ENCODE measurements at regions not wholly inside any gene's neighbourhood (a gene's known extent, or its start where the extent isn't known, plus 50 kb on each side); places are given as distances from the start of the nearest gene placed in this dataset.

DNA sequence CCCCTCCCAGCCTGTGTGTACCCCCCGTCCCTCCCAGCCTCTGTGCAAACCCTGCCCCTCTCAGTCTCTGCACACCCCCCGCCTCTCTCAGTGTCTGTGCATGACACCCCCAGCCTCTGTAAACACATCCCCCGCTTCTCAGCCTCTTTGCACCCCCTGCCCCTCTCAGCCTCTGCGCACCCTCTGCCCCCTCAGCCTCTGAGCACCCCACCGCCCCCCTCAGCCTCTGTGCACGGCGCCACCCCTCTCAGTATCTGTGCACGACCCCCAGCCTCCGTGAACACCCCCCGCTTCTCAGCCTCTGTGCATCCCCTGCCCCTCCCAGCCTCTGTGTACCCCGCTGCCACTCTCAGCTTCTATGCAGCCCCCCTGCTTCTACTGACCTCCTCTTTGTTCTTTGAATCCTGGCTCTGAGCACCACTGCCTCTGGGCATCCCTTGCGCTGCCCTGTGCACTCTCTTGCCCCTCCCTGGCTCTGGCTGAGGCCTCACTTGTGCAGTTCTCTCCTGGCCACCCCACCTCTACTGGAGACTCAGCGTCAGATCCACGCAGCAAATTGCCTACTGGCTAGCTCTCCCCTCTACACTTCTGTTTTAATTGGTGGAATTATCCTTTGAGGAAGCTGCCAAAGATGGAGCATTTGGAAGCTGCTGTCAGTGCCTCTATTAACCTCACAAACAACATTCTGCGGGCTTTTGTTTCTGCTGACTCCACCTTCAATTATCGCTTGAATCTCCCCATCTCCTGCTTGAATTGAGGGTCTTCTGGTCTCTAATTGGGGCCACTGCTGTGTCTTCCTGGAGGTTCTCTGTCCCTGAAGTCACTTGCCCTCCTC is 838.6 kb downstream of the TBC1D22A start:
- DNase-seq: no peak

DNA sequence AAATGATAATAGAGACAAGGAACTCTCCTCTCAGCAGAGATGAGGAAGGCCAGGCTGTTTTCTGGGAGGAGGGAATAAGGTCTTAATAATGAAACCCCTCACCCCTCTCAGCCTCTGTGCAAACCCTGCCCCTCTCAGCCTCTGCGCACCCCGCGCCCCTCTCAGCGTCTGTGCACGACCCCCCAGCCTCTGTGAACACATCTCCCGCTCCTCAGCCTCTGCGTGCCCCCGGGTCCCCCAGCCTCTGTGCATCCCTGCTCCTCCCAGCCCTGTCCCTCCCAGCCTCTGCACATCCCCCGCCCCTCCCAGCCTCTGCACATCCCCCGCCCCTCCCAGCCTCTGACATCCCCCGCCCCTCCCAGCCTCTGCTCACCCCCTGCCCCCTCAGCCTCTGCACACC is 837.8 kb downstream of the TBC1D22A start:
- DNase-seq: no peak

DNA sequence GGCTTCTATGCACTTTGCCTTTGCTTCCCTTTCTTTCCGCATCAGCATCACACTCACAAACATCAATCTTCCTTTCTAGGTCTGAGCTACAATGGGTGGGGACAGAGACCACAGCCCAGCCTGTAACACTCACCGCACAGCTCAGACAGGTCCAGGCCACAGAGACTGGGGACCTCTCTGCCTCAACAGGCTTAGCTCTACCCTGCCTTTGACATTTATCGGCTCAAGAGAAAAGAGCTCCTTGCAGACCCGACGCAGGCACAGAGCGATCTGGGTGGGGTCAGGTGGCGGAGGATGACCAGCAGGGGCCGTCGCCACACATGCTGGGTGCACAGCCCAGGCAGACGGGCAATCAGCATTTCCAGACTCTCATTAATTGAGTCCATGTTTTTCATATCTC is 837.3 kb downstream of the TBC1D22A start:
- no peak for DNase-seq

DNA sequence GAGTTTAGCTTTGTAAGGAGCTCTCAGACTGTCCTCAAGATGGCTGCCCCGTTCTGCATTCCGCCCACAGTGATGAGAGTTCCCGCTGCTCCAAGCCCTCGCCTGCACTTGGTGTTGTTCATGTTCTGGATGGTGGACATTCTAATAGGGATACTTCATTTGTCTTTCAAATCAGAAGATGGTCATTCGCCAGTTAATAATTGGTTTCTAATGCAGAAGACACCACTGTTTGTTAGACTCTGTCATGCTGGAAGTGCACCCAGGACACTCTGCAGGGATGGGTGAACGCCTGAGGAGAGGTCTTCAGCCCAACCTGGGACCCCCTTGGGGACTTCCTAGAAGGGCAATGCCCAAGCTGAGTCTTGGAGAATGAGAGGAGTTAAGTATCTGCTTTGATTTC is 836.4 kb downstream of the TBC1D22A start:
- no peak for DNase-seq

DNA sequence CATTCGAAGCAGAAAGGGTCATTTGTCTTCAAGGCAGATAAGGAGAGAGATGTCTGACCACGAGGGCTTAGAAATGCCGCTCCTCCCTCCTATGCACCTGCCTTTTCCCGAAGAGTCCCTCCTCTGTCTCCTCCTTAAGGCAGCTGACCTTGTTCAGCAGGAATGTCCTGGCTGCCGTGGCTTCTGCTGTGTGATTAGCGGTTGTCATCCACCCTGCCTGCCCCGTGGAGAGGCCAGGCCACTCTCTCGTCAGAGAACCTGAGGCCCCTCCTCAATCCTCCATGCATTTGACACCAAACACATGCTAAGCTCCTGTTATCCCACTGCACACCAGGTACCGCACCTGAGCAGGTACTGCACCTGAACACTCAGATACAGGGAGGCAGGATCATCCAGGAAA is 834.6 kb downstream of the TBC1D22A start:
- no peak for DNase-seq

DNA sequence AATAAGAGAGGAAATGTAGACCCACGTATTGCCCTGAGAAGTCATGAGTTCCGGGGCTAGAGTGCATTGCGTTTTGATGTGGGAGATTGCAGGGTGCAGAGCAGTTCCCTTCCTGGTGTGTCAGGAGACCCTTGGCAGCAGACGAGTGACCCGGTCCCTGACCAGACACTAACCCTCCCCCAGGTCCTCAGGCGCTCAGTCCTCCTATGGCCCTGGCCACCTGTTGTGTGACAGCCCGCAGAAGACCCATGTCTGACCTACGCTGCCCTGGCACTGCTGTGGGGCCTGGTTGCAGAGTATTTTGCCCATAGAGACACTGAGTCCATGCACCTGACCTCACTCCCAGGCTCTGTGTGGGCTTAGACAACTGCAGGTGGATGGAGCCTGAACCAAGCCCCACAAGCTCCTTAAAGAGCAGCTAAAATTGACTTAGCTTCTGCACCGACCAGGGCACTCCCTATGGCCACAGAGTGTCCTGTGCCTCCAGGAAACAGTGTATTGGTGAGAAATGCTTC is 833.8 kb downstream of the TBC1D22A start:
- no peak for DNase-seq

DNA sequence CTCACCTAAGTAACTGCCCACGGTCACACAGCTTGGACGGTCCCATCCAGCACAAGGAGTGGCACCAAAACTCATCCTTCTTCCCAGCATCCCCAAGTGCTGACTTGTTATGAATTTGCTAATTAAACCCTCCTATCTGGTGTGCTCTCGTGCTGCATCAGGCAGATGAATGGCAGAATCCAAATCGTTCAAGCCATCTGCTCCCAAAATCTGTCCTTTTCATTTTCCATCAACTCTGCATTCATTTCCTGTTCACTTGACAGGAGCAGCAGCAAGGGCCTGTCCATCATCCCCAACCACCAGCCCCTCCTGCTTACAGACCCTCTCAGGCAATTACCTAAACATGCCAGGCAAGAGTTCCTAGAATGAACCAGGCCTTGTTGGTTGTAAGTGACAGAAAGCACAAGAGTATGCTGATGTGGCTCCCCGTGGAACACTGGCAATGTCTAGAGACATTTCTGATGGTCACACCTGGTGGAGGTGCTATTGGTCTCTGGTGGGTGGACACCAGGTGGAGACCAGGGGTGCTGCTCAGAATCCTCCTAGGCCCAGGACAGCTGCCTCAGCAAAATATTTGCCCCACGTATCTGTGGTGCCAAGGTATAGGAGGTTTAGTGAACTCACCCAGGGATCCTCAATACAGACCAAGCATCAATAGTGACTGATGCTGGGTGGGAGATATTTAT is 832.5 kb downstream of the TBC1D22A start:
- no peak for DNase-seq

DNA sequence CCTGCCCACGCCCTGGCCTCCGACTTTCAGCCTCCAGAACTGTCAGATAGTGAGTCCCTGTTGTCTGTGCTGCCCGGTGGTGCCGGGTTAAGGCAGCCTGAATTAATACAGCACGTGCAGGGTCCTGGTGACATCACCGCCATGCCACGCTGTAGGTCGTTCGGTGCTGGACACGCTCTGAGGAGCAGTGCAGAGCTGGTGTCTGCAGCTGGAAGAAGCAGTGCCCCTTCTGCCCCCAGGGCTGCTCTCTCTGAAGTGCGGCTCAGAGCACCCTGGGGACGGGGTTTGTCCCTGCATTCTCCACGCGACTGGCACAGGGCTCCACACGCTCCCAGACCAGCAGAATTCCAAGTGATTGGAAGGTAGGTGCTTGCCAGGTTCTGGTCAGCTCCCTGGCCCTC is 831.5 kb downstream of the TBC1D22A start:
- DNase-seq: no peak

DNA sequence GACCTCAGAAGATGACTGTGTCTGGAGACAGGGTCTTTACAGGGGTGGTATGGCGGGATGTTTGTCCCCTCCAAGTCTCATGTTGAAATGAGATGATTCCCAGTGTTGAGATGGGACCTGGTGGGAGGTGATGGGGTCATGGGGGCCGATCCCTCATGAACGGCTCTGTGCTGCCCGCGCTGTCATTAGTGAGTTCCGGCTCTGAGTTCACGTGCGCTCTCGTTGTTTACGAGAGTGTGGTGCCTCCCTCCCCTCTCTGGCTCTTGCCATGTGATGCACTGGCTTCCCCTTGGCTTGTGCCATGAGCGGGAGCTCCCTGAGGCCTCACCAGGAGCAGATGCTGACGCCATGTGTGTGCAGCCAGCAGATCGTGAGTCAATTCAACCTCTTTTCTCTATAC is 830.8 kb downstream of the TBC1D22A start:
- no peak for DNase-seq

DNA sequence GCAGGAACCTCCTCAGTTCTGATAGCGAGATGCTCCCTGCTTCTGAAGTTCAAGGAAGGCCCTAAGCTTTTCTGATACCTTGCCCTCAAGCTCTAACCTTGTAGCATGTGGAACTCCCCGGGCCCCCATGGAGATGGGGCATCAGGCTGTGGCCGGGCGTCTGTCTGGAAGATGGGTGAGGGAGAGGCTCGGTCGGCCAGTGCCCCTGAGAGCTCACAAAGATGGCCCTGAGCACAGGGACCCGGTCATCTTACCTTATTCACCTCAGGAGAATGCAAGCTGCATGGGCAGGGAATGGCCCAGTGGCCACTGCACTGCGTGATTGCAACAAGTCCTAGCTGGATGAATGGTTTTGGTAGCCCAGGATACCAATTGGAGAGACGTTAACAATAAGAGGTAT is 830.3 kb downstream of the TBC1D22A start:
- DNase-seq: no peak

DNA sequence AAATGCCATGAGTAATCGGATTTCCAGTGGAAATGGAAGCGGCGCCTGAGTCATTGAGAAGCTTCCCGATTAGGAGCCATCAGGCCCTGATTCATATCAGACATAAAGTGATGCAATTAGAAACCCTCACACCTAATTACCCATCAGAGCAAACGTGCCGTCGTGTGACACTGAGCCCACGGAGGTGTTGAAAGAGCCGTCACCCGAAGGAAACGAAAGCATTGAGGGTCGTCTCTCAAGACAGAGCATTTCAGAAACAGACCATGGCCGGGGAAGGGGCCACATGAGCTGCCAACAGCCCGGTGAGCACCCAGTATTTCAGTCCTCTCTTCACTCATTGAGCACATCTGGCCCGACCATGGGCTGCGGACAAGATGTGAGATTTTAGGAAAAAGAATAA is 829.3 kb downstream of the TBC1D22A start:
- no peak for DNase-seq

DNA sequence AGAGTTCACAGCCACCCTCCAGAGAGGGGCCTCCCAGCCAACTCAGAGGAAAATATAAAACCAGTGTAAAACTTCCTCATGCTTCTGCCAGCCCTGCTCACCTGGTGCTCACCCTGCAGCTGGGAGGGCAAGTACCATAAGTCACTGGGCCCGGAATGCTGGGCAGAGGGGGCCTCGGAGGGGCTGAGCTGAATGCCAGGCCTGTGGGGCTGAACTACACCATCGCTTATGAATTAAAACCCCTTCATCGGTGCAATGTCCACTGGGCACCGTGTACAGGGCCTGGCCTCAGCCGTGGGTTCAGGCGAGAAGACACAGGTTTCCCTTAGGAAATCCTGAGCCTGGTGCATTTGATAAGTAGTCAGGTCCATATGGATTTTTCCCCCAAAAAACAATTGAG is 828.6 kb downstream of the TBC1D22A start:
- DNase-seq: no peak

DNA sequence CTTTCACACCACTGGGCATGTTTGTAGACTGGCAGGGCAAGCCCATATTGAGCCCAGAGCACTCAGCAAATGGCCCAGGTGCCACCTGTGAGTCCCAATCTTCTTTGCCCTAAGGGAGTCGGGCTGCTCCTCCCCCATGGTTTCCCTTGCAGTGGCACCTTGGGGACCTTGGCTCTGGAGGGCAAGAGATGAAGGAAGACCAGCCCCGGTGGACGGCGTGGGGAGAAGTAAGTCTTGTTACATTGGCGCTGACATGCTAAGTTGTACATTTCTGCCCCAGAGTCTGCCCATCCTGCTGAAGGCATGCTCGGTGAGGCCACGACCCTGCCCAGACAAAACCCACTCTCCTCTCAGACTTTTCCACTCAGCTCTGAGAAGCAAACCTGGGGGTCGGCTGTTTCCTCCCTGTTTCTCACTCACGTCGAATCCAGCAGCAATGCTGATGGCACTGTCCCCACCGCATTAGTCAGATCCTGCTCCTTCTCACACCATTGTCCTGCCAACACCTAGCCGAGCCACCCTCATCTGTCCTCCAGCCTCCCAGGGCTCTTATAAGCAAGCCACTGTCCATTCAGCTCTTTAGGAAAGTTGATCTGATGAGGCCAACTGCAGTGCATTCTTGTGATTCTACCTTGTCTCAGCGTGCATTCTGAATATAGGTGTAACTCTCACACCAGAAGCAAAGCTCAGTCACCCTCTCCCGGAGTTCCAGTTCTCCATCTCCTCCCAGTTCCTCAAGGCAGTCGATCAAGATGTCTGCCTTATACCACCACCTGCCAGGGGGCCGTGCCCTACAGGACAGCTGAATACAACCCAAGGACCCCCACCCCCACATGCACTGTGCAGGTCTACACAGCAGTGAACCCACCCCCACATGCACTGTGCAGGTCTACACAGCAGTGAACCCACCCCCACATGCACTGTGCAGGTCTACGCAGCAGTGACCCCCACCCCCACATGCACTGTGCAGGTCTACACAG is 827.1 kb downstream of the TBC1D22A start:
- DNase-seq: no peak

DNA sequence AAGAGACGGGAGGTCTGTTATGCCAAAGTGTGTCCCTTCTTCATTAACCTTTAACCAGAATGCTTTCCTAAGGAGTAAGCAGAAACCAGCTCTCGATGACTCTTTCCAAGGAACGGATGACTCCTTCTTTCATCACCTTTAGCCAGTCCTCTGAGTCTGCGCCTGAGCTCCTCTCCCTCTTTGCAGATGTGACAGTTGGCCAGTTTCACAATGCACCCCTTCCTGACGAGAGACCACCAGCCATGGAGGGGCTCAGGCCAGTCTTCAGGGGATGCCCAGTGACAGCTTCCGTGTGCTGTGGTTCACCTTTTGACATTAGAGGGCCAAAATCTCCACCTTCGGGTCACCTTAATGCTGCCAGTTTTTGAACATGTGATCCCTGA is 826.1 kb downstream of the TBC1D22A start:
- no peak for DNase-seq

DNA sequence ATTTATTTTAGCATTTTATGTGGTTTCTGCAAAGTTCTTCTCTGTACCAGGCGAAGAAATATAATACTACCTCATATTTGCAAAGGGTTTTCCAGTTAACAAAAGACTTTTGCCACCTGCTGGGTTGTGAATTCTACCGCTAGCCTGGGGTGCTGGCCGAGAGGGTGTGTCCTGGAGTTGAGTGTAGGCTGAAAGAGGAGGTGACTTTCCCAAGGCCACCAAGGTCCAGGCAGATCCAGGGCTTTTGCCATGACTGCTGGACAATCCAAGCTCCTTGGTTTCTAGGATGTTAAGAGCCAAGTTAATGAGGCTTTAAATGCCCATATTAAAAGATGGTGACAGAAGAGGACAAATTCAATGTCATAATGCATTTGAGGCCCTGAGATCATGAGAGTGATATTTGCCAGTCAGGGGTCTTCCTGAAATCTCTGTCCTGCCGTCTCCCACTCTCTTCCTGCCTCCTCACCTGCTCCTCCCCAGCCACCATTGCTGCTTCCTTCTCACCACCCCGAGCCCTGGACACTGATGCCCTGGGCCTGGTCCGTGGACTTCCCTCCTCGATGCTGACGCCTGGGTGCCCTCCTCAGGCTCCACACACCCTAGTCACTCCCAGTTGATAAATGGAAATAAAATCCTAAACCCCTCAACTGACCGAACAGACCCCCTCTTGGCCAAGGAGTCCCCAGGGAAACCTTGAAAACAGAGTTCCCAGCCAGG is 825.6 kb downstream of the TBC1D22A start:
- DNase-seq: no peak

DNA sequence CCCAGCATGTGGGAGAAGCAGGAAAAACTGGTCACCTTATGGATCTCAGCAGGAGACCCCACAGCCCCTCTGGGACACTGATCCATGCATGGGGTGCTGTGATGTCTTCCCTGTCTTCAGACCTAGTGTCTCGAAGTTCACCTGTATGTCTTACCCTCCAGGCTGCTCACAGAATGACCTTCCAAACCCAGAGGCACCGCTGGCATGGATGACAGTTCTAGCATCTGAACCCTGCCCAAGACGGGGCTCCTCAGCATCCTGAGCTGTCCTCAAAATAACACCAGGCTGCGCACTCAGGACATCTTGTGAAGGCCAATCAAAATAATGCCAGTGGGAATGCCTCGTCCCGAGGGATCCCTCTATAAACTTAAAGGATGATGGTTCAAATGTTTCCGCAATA is 824.9 kb downstream of the TBC1D22A start:
- no peak for DNase-seq

DNA sequence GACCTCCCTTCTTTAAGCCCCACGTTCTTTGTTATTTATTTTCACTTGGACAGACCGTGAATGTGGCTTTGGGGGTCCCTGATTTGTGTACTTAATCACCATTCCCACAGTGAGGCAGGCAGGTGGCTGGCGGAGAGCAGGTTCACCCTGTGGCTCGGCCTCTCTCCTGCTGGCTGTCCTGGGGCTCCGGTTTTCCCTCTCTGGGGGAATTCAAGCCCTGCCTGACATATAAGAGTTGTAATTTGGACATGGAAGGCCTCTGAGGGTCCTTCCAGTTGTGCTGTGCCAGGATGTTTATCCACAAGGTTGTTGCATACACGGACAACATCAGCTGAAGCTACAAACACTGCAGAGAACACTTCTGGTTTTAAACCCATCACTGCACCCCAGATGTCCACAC is 824.5 kb downstream of the TBC1D22A start:
- no peak for DNase-seq

DNA sequence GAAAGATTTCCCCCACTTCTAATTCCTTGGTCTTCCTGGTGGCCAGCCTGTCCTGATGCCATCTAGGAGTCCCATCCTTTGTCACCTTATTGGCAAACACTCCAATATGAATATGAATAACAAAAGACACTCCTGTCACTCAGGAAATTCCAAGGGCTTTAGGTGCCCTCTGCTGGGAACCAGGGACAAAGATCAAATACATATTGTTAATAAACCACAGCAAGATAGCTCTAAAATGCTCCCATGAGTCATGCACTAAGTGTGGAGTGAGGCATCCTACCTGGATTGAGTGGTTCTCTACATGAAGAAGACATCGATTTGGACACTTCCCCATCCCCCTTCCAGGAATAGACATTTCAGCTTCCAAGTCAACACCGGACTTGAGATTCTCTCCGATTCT is 823.6 kb downstream of the TBC1D22A start:
- DNase-seq: no peak

DNA sequence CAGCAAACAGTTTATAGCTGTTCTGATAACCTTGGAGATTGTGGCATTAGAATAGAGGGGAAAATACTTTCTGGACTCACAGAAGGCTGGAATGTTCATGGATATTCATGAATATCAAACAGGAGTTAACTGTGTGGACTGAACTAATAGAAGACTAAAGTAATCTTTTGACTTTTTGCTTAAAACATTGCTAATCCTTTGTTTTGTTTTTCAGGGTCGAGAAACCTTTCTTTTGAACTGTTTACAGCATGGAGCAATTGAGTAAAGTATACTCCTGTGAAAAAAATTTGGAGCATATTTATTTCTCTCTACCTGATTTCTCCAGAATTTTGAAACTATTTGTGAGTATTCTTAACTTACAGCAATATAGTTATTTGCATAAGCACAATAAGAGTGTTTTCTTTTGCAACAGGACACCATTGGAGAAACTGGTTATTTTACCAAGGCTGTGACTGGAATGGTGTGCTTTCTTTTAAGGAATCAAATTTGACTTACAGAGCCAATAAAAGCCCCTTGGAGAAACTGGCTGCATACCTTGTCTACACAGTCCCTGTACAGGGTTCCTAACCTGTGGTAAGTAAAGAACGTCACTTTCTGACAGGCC is 821.6 kb downstream of the TBC1D22A start:
- no peak for DNase-seq

DNA sequence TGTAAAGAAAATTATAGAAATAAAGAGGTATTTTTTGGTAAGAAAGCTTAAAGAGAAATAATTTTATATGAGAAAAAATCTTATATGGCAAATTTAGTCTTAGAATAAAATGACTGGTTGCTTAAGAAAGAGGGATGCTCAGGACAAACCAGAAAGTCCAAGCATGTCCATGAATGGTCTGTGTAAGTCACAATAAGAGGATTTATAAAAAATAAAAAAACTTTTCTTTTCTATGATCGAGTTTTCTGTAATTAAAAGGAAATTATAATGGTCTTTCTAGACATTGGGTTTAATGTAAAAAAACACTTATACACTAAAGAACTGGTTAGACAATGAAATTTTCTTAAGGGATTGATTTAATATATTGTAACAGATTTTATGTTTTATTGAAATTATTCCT is 819.6 kb downstream of the TBC1D22A start:
- no peak for DNase-seq

DNA sequence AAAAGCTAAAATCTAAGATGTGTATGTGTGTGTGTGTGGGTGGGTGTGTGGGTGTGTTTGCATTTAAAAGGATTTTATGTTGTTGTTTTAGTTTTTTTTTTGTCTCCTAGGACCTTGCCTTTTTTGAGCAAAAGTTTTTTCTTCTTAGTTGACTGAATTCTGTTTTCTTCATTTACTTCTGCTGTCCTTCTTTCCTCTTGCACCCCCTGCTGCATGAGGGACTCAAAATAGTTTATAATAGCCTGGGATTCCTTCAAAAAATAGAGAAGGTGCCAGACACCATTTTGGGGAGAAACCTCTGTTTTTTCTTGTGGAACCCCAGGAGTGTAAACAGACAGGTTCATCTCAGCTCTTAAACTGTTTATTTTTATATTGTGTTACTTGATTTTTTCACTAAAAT is 817.7 kb downstream of the TBC1D22A start:
- no peak for DNase-seq

DNA sequence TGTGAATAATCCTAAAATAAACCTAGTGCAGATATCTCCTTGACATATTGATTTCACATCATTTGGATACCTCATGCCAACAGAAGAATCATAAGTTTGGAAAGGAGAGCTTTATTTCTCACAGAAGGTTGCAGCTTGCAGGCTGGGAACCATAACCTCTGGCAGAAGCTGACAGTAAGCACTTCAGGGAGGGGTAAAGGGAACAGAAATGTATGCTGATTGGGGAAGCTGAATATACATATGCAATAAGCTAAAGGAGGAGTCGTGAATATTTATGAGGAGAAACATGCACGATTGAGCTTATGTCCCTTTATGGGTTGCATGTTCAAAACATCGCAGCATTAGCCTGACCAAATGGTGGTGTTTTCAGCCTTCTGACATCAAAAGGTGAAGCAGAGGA is 814.5 kb downstream of the TBC1D22A start:
- DNase-seq: no peak
